Occipital lobe (tissue), 1 donor: ENCODE measurements at regions not wholly inside any gene's neighbourhood (a gene's known extent, or its start where the extent isn't known, plus 50 kb on each side); places are given as distances from the start of the nearest gene placed in this dataset.
"Not testable (repeated sequence)": the region's sequence is repeated elsewhere in the genome, so short reads cannot be mapped to it uniquely, and the experiment has no call there.

ENCODE experiments used
- DNase-seq: peaks from one replicate; lab custom pipeline; 2025; lab: John Stamatoyannopoulos, UW

DNA sequence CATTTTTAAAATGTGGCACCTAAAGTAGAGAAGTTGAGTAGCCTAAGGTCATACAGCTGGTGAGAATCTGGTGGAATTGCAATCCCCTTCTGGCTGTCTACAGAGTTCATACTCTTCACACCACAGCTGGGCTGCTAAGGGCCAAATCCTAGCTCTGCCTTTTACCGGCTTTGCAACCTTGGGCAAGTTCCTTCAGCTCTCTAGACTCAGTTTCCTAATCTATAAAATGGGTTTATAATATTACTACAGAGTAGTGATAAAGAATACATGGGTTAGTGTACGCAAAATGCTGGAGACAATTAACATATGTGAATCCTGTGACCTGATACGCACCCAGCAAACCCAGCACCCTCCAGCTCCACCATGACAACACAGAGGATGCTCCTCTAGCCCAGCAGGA, 298.2 kb upstream of the MAF start:
- DNase-seq = no peak

- no peak for DNase-seq
Observed at GRCh38 chr16:79897453-79898146, 297.1 kb upstream of the MAF start.

DNA sequence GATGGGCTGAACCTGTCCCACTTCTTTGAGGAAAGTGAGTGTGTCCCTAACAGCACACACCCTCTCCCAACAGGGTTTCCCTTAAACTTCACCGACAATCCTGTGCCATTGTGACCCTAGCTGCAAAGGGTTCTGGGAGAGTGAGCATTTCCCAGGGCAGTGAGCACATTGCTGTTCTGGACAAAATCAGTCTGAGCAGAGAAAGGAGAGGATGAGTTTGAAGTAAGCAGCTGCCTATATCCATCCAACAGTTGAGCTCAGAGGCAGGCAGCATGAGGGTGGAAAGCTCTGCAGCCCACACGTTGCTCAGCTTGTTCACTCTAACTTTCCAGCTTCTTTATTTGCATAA, 296.5 kb upstream of the MAF start:
- DNase-seq = no peak

GRCh38 chr16:79895917-79896203, 295.3 kb upstream of the MAF start:
- DNase-seq = no peak

- no peak for DNase-seq
Observed at GRCh38 chr16:79895053-79895916, 294.7 kb upstream of the MAF start.

- no peak for DNase-seq
Observed at GRCh38 chr16:79893445-79893844, 292.9 kb upstream of the MAF start.

DNA sequence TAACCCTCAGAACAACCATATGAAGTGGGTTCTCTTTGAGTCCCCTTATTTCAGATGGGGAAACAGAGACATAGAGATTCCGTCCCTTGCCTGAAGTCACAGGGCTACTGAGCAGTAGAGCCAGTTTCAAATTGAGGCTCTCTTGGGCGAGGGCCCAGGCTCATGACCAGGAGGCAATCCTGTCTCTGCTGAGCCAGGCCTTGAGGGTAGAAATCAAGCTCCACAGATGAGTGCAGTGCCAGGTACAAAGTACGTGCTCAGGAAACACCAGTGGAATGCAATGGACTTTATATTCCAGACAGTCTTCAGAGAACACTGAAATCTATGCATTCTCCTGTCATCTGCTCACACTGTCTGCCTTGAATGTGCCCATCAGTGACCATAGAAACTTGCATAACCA, 291.7 kb upstream of the MAF start:
- no peak for DNase-seq

GRCh38 chr16:79891458-79891857, 290.9 kb upstream of the MAF start:
- no peak for DNase-seq

DNA sequence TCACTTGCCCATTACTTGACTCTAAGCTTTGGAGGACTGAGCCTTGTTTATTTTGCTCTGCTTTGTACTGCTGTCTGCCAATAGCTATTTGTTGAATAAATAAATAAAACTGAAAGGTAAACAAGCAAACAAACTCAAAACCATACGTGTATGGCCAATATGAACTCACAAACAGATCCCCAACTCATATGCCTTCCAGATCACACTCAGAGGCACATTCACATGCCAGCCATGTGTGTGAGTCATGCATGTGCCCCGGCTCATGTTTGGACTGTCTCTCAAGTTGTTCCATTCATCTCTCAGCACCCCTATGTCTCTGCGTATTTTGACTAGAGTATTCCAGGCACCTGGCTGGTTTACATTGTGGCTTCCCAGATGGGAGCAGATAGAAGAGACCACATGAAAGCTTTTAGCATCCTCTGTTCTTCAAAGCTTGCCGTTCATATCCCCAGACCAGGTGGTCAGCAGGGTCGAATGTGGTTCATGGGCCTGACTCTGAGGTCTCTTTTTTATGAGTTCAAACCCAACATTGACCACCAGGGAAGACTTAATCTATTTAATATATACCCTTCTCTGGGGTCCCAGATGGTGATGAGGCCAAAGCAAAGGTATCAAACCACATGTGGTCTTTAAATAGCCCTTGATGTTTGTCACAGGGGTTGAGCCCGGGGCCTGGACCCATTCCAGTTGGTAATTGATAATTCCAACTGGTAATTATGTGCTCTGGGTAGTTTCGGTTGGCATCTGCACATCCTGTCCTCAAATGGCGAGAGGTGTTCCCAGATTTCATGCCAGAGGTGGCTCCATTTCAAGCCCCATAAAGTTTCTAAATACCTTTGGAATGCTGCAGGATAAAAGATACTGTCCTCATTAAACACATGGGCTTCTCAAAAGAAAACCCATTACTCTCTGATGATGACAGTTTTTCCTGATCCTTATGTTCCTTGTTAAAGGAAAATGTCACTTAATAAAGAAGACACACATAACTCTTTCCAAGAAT, 287.3 kb upstream of the MAF start:
- DNase-seq = no peak

DNA sequence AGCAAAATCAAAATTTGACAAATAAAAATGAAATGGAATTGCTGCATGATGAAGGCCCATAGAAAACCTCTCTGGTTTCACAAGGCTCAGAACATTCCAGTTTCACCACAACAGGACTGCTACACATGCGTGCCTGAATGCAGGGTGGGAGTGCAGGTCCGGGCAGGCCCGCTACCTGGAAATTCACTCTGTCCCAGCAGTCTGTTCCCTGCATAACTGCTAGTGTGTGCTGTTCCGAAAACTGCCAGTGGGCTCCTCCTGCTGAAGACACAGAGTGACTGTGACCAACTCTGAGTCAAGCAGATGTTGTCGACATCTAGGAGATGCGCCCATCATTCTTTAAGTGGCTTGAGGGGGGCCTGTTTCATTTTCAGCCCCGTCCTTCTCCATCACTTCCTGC, 284.8 kb upstream of the MAF start:
- no peak for DNase-seq

GRCh38 chr16:79883494-79883893, 283.0 kb upstream of the MAF start:
- no peak for DNase-seq

- DNase-seq = no peak
Observed at GRCh38 chr16:79882340-79883005, 281.9 kb upstream of the MAF start.

DNA sequence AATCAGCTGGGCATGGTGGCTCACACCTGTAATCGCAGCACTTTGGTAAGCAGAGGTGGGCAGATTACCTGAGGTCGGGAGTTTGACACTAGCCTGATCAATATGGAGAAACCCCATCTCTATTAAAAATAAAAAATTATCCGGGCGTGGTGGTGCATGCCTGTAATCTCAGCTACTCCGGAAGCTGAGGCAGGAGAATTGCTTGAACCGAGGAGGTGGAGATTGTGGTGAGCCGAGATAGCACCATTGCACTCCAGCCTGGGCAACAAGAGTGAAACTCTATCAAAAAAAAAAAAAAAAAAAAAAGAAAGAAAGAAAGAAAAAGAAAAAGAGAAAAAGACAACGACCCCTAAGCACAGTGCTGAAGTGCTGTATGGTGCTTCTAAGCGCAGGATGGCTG, 280.6 kb upstream of the MAF start:
- not testable (repeated sequence) for DNase-seq

GRCh38 chr16:79876332-79876730, 275.8 kb upstream of the MAF start:
- no peak for DNase-seq

- DNase-seq = no peak
Observed at GRCh38 chr16:79874391-79874790, 273.9 kb upstream of the MAF start.

DNA sequence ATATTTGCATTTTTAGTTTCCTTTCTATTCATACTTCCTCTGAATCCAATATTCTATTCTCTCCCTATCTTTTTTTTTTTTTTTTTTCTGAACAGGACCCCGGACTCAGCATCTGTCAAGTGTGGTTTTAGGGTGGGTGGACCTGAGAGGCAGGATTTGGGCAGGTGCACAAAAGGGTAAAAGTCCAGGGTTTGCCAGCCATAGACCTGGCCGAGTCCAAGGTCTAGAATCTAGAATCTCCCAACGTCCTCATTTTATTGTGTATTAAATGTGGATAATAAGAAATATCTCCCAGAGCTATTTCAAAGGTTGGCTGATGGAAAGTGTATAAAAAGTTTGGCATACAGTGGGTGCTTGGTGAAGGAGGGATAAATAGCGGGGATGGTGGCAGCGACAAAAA, 273.3 kb upstream of the MAF start:
- no peak for DNase-seq

DNA sequence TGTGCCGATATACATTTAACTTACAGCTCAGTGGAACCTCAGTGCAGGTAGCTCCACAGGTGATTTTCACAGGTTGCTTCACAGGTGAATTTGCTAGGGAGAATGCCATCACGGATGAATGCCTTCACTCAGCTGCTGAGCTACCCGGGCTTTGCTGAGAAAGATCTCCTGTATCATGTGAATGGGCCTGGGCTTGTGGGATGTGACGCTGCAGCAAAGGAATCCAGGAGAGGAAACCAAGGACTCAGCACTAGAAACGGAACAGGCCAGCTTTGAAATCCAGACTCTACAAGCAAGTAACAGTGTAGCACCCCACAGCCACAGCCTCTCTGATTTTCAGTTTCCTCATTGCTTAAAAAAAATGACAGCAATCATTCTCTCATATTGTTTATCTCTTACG, 271.4 kb upstream of the MAF start:
- no peak for DNase-seq

DNA sequence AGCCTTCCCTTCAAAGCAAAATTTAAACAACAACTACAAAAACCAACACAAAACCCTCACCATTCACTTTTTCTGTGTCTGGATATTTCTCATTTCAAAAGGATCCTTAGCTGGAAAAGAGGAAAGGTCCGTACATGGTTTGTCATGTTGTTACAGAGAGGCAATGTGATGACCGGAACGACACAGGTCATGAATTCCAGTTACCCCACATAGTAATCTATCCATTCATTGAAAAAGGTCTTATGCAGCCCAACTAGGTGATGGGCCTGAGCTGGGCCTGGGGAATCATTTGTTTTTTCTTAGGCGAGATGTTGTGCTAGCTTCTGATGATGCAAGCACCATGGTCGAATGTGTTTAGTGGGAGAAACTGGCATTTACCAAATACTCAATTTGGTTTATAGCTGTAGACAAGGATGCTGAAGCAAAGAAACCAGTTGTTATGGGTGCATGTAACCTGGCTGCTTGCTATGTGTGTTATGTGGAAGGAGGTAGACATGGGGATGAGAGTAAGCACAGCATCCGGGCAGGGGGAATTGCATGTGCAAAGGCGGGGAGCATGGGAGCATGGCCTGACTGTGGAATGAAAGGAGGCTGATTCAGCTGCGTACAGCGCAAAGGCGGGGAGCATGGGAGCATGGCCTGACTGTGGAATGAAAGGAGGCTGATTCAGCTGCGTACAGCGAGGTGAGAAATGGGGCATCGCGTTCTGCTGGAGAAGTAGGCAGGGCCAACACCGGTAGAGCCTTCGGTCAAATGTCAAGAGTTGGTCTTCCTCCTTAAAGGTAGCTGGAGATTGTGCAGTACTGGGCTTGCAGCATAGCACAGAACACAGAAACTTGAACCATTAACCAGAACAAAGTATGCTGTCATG, 269.7 kb upstream of the MAF start:
- DNase-seq = no peak

DNA sequence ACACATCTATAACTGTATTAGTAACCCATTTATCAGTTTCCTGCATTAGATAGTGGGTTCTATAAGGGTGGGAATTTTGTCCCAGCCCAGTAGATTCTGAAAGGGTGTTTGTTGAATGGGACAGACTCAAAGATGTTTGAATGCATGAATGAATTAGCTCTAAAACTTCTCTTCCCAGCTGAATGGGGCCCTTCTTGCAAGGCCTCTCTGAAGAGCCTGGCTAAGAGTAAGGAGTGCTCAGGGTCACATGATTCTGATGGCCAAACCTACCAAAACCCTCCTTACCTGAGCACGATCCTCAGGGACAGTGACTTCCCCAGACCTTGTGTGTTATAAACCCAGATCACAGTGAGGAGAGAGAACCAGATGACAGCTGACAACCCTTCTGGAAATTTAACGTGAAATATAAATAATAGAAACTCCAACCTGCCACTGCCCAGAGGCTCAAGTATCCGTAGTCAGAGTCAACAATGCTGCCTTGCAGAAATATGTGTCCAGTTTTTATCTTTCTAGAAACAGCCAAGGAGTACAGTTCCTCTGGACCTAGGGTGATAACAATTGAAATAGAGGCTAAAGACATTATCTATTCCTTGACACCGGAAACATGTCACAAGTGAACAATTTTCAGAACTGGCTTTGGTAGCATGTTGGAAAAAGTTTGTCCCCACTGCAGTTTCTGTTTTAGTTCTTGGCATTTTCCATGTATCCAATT, 268.9 kb upstream of the MAF start:
- no peak for DNase-seq

DNA sequence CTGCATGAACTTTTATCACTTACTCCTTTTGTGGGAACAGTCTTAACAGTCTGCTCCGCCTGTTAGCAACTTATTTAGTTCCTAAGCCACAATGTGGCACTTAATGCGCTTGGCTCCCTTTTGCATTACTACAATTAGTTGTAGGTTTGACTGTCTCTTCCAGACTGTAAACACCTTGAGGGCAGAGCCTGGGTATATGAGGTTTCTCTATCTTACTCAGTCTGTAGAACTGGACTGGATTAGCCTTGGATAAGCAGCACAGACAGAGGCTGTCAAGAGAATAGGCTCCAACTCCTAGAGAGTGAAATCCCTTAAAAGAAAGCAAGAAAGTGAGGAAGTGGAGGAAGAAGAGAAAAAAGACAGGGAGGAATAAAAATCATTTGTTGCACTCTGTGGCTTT, 268.3 kb upstream of the MAF start:
- no peak for DNase-seq
